ENCODE measurements at regions not wholly inside any gene's neighbourhood (a gene's known extent, or its start where the extent isn't known, plus 50 kb on each side); places are given as distances from the start of the nearest gene placed in this dataset.
"Not testable (repeated sequence)": the region's sequence is repeated elsewhere in the genome, so short reads cannot be mapped to it uniquely, and the experiment has no call there.

DNA sequence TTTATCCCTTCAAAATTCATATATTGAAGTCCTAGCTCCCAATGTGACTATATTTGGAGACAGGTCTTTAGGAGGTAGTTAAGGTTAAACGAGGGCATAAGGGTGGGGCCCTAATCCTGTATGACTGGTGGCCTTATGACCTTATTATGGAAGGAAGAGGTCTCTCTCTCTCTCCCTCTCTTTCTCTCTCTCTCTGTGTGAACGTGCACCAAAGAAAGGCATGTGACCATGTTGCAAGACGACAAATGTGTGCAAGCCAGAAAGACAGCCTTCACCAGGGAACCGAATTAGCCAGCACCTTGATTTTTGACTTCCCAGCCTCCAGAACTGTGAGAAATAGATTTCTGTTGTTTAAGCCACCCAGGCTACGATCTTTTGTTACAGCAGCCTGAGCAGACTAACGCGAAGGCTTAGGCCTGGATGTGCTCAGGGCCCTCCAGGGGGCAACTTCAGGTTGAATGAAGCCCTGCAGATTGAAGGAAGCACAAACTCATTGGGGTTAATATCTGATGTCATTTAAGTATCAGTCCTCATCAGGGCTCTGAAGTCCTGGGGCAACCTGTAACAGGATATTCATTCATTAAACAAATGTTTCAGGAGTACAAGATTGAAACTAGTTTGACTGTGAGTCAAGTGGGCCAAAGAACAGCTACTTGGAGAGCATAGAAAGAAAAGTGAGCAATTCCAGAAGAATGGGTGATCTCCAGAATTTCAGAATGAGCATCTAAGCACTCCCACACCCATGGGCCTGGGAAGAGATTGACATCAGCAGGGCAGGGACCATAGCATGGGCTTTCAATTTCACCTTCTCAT is 157.4 kb upstream of the TNFAIP3 start:
- no peak for DNase-seq (ENCODE audit: low spot score)

- no peak for DNase-seq (ENCODE audit: low spot score)
Observed at GRCh38 chr6:137711972-137712371, 155.1 kb upstream of the TNFAIP3 start.

- DNase-seq (ENCODE audit: low spot score): no peak
Observed at GRCh38 chr6:137712587-137712986, 154.5 kb upstream of the TNFAIP3 start.

DNA sequence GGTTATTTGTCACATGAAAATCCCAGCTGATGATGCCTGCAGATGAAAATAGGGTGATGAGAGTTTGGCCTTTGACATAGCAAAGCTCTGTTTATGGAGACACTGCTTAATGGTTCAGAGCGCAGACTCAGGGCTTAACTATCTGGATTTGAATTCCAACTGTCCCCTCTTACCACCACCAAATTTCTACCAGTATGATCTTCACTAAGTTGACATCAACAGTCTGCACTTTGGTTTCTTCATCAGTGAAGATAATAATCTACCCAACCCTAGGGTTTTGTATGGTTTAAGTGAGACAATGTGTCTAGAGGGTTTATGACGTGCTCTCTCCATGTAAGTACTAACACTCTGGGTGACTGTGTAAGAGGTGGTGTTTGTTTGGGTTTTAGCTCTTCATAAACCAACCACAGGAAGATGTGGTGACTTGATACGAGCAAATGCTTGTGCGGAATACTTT is 151.4 kb upstream of the TNFAIP3 start:
- DNase-seq (ENCODE audit: low spot score): peak; percentile 87

- DNase-seq (ENCODE audit: low spot score): peak; percentile 92
Observed at GRCh38 chr6:137717074-137718073, 149.7 kb upstream of the TNFAIP3 start.

DNA sequence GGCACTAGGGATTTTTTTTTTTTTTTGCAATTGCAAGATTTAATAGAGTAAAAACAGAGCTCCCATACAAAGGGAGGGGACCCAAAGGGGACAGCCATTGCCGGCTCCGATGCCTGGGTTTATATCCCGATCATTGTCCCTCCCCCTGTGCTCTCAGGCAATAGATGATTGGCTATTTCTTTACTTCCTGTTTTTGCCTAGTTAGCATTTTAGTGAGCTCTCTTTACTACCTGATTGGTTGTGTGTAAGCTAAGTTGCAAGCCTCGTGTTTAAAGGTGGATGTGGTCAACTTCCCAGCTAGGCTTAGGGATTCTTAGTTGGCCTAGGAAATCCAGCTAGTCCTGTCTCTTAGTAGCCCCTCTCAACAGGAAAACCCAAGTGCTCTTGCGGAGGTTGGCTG is 148.2 kb upstream of the TNFAIP3 start:
- not testable (repeated sequence) for DNase-seq (ENCODE audit: low spot score)

- peak; percentile 64 for DNase-seq (ENCODE audit: low spot score)
Observed at GRCh38 chr6:137722749-137723272, 144.2 kb upstream of the TNFAIP3 start.

GRCh38 chr6:137723273-137724017 is 143.6 kb upstream of the TNFAIP3 start:
- DNase-seq (ENCODE audit: low spot score): no peak

GRCh38 chr6:137724018-137724403 is 143.0 kb upstream of the TNFAIP3 start:
- DNase-seq (ENCODE audit: low spot score): no peak

- no peak for DNase-seq (ENCODE audit: low spot score)
Observed at GRCh38 chr6:137724495-137725211, 142.4 kb upstream of the TNFAIP3 start.

GRCh38 chr6:137725949-137726348 is 141.1 kb upstream of the TNFAIP3 start:
- no peak for DNase-seq (ENCODE audit: low spot score)

GRCh38 chr6:137726582-137726981 is 140.5 kb upstream of the TNFAIP3 start:
- no peak for DNase-seq (ENCODE audit: low spot score)

DNA sequence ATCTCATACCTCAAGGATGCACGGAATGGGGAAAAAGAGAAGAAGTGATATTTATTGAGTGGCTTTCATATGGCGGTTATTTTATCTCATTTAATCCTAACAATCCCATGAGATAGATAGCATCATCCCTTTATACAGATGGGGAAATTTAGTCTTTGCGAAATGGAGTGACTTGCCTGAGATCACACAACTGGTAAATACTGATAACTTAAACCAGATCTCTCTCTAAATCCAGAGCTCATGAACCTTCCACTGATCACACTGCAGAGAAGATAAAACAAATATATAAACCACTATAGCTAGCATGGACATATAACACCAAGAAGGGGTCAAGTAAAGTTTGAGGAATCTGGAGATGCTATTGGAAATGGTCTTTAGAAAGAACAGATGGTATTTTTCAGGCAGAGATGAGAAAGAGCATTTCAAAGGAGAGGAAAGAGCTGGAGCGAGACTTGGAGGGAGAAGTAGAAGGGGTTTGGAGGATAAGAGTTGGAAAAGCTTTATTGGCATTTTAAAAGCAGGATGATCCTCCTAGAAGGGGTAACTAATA is 139.8 kb upstream of the TNFAIP3 start:
- no peak for DNase-seq (ENCODE audit: low spot score)

DNA sequence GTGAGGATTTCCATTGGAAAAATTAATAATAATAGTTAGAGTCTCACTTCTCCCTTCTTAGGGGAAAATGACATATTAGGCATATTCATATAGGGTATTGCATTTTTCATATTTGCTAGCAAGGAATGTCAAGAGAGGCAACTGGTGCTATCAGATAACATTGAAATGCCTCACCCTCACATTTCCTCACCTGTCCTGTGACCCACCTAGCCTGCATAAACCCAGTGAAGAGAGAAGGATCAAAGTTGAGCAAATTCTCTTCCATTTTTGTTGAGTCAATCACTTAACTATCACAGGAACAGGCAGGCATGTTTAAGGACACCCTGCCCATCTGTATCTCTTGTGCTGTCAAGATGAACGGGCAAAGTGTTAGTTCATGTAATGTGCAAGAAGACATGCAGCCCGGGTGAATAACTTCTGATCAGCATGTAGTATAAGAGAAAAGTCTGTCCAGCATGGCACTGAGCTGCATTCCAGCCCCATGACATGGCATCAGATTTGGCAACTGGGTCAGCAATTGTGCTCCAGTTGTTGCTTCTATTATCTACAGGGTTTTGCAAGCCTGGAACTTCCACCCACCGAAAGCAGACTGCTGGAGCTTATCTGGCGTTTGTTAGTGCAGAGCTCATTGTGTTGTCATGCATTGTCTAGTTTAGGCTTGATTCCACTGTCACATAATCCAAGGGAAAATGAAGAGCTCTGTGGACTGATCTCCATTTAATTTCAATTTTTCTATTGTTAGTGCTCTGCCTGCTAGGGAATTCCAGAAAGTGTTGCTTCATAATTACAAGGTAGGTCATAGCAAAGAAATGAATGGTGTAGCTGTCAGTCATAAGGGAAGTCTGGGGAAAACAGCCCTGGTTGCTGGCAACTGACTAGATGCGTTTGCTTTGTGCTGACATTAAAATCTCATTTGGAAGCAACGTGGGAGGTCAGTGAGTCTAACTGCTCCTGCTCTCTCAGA is 138.4 kb upstream of the TNFAIP3 start:
- DNase-seq (ENCODE audit: low spot score): no peak

GRCh38 chr6:137729866-137730629 is 137.0 kb upstream of the TNFAIP3 start:
- DNase-seq (ENCODE audit: low spot score): no peak

DNA sequence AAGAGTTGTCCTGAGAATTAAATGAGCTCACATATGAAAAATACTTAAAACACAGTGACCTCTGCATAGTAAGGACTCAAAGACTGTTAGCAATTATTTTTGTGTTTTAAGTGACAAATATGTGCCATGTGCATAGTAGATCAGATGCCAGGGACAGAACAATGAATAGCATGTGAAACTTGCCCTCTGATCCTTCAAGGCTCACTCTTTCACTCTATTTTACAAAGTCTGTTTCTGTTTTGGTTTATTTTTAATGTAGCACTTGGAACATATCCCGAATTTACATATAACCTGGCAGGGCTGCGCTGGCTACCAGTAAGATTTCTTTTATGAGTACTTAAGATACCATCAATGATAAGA is 135.5 kb upstream of the TNFAIP3 start:
- no peak for DNase-seq (ENCODE audit: low spot score)

DNA sequence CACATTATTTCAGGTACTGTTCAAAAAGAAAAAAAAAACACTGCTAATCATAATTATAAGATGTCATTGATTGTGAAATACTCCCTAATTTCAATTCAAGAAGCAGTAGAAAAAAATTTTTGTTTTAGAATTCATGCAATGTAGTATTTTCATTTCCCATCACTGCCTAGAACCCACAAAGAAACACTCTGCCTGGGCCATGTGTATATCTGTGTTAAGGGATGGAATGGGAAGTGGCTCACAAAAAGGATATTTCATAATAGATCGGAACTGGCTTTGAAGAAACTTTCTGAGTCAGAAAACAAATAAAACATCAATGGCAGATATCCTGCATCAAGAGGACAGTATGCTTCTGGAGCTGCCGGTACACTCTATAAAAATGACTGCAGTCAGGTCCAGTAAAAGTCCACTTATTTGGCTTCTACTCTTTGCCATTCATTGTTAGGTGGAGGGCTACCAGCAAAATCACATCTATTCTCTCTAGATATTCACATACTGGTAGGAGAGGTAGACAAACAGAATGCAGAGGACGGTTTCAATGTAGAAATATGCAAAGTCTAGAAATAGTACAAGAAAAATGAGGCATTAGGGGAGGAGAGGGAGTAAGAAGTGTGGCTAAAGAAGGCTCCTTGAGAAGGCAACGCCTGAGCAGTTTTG is 135.0 kb upstream of the TNFAIP3 start:
- no peak for DNase-seq (ENCODE audit: low spot score)

GRCh38 chr6:137733372-137733771 is 133.7 kb upstream of the TNFAIP3 start:
- no peak for DNase-seq (ENCODE audit: low spot score)

Measured in CD4-positive, alpha-beta T cell treated with Interleukin-15 for 4 hours (primary cell).